HCT116 (cell line): ENCODE measurements at regions not wholly inside any gene's neighbourhood (a gene's known extent, or its start where the extent isn't known, plus 50 kb on each side); places are given as distances from the start of the nearest gene placed in this dataset.

Source experiments
- ATAC-seq: fragments of 200-7000 bp; cut with Tn5 transposase; 2 replicates; pipeline ENCODE4 v1.9.1; 2020; ENCODE audit warnings: mild to moderate bottlenecking, moderate library complexity
- BruUV-seq: library from RNA; stranded (reverse); fragments of 400-500 nt; replicated peaks from 2 replicates; lab custom pipeline; 2021; lab: Mats Ljungman, UMichigan
- CTCF ChIA-PET: fragments of 300-600 bp; sonication (Branson Sonifier 250); formaldehyde crosslinking; loops from one replicate; lab custom pipeline; 2021; ENCODE audit warnings: antibody characterized with exemption; lab: Charles Lee
- POLR2A ChIA-PET: fragments of 300-600, 350-600 bp; sonication (Branson Sonifier 250); formaldehyde crosslinking; loops from one replicate; lab custom pipeline; 2021; ENCODE audit warnings: antibody characterized with exemption; lab: Charles Lee
- RAD21 ChIA-PET, 2 experiments: fragments of 300-600 bp; sonication (Branson Sonifier 250); formaldehyde crosslinking; loops; one replicate each; lab custom pipeline; 2023; ENCODE audit warnings: low total read pairs in 2 of 2; ENCODE audit not compliant: uncharacterized antibody in 2 of 2, unreplicated experiment in 2 of 2, low non-redundant PET in 1 of 2; lab: Charles Lee
- DNase-seq: peaks from one replicate; pipeline ENCODE4 v3.0.0-alpha.2; 2010; ENCODE audit warnings: low read depth, low spot score
- H2AFZ ChIP-seq: fragments of 200-600 bp; shearing (Covaris generic), sonication (generic); 2 replicates; pipeline ENCODE4 v1.6.1; 2017; ENCODE audit warnings: low read depth, mixed run types, mixed read lengths, antibody characterized with exemption, low read length; ENCODE audit not compliant: poor library complexity, severe bottlenecking
- H3K27ac ChIP-seq: 2 replicates; pipeline ENCODE4 v1.5.1; 2012; ENCODE audit warnings: low read depth, low read length
- H3K27me3 ChIP-seq: fragments of 200-600 bp; sonication (generic); 2 replicates; pipeline ENCODE4 v1.6.1; 2016; ENCODE audit warnings: mixed run types, low read length, mixed read lengths; ENCODE audit not compliant: insufficient read depth
- H3K36me3 ChIP-seq, 2 experiments: fragments of 200-500 bp in 1 of 2; fragments of 200-600 bp in 1 of 2; sonication (Bioruptor generic) in 1 of 2; sonication (generic) in 1 of 2; 2 replicates each; pipeline versions ENCODE4 v1.5.1 to v1.6.1; 2014 to 2016; ENCODE audit warnings: low read length in 2 of 2, inconsistent platforms in 1 of 2, mixed read lengths in 1 of 2, mixed run types in 1 of 2; ENCODE audit not compliant: insufficient read depth in 2 of 2, control insufficient read depth in 1 of 2
- H3K4me1 ChIP-seq, 2 experiments: fragments of 200-600 bp in 1 of 2; sonication (generic) in 1 of 2; 2 replicates each; pipeline versions ENCODE4 v1.5.1 to v1.6.1; 2012 to 2017; ENCODE audit warnings: low read length in 2 of 2, inconsistent platforms in 1 of 2, mild to moderate bottlenecking in 1 of 2, mixed read lengths in 1 of 2, mixed run types in 1 of 2, moderate library complexity in 1 of 2; ENCODE audit not compliant: insufficient read depth in 2 of 2, control insufficient read depth in 1 of 2
- H3K4me2 ChIP-seq: fragments of 200-600 bp; sonication (generic); 2 replicates; pipeline ENCODE4 v1.6.1; 2017; ENCODE audit warnings: mixed run types, low read length, mixed read lengths
- H3K4me3 ChIP-seq, 2 experiments: fragments of 200-600 bp in 1 of 2; sonication (generic) in 1 of 2; replicated peaks in 1 of 2; 2 replicates each; pipeline ENCODE4 v1.5.1; 2011 to 2016; ENCODE audit warnings: low read length in 2 of 2, control low read depth in 1 of 2, low read depth in 1 of 2, mild to moderate bottlenecking in 1 of 2, mixed read lengths in 1 of 2, mixed run types in 1 of 2
- H3K79me2 ChIP-seq: fragments of 200-600 bp; sonication (generic); 2 replicates; pipeline ENCODE4 v1.6.1; 2017; ENCODE audit warnings: mild to moderate bottlenecking, mixed run types, low read length, moderate library complexity, mixed read lengths; ENCODE audit not compliant: insufficient read depth
- H3K9ac ChIP-seq: fragments of 200-600 bp; sonication (generic); 2 replicates; pipeline ENCODE4 v1.6.1; 2016; ENCODE audit warnings: low read length, mixed read lengths
- H3K9me2 ChIP-seq: fragments of 200-600 bp; sonication (generic), shearing (Covaris generic); 2 replicates; pipeline ENCODE4 v1.6.1; 2017; ENCODE audit warnings: mixed run types, mild to moderate bottlenecking, moderate library complexity; ENCODE audit not compliant: insufficient read depth
- H3K9me3 ChIP-seq, 2 experiments: fragments of 200-500 bp in 1 of 2; fragments of 200-600 bp in 1 of 2; sonication (Bioruptor generic) in 1 of 2; sonication (generic) in 1 of 2; 2 replicates each; pipeline ENCODE4 v1.6.1; 2014 to 2017; ENCODE audit warnings: low read length in 2 of 2, mixed read lengths in 2 of 2, inconsistent platforms in 1 of 2, low read depth in 1 of 2, mild to moderate bottlenecking in 1 of 2, mixed run types in 1 of 2, moderate library complexity in 1 of 2; ENCODE audit not compliant: control insufficient read depth in 1 of 2, insufficient read depth in 1 of 2
- H4K20me1 ChIP-seq: fragments of 200-600 bp; sonication (generic), shearing (Covaris generic); 2 replicates; pipeline ENCODE4 v1.6.1; 2017; ENCODE audit warnings: mixed run types, mild to moderate bottlenecking, moderate library complexity; ENCODE audit not compliant: insufficient read depth
- EZH2 ChIP-seq: fragments of 200-600 bp; sonication (generic); IDR thresholded peaks from 2 replicates; pipeline ENCODE4 v1.6.1; 2017; ENCODE audit warnings: antibody characterized with exemption, mixed run types
- JUND ChIP-seq: IDR thresholded peaks from 2 replicates; pipeline ENCODE4 v1.6.1; 2012
- MAX ChIP-seq: IDR thresholded peaks from 2 replicates; pipeline ENCODE4 v1.6.1; 2012
- RAD21 ChIP-seq: IDR thresholded peaks from 2 replicates; pipeline ENCODE4 v1.6.1; 2012; ENCODE audit warnings: low read depth, mild to moderate bottlenecking
- SP1 ChIP-seq: IDR thresholded peaks from 2 replicates; pipeline ENCODE4 v1.6.1; 2012; ENCODE audit warnings: low read depth
- ZBTB33 ChIP-seq: IDR thresholded peaks from 2 replicates; pipeline ENCODE4 v1.6.1; 2011; ENCODE audit warnings: mild to moderate bottlenecking, low read length, moderate library complexity; ENCODE audit not compliant: insufficient replicate concordance; ENCODE audit errors: extremely low read depth
- ZFX ChIP-seq: fragments of 450-650 bp; IDR thresholded peaks from 2 replicates; pipeline ENCODE4 v1.6.1; 2017
- ZNF274 ChIP-seq: fragments of 200-500 bp; sonication (Bioruptor generic); IDR thresholded peaks from 2 replicates; pipeline ENCODE4 v1.6.1; 2014; ENCODE audit warnings: mild to moderate bottlenecking, low read depth, low read length, inconsistent platforms
- intact Hi-C: fragments of 100-400 bp; cut with micrococcal nuclease; formaldehyde crosslinking; loops from 2 replicates; pipeline ENCODE4 v1.10.0; 2022
- TF ChIP-seq, protein P1 (sequence below): IDR thresholded peaks from 2 replicates; pipeline ENCODE4 v1.6.1; 2012; ENCODE audit warnings: low read depth

- no TSS peak for BruUV-seq
- Histone ChIP-seq H3K4me1 (no peaks in the 10 kb centered on the region), H3K9me2 (no peaks in the 10 kb centered on the region), H3K4me2 (no peak overlapping the region), H3K79me2 (no peaks in the 10 kb centered on the region), H3K9me3 (no peaks in the 10 kb centered on the region), H3K4me3 (no peak overlapping the region), H4K20me1 (no peaks in the 10 kb centered on the region), H3K9ac (no peak overlapping the region), H3K27ac (no peak overlapping the region)
- ChIA-PET POLR2A (no interaction called here), RAD21 (no interaction called here), CTCF (no interaction called here)
- DNase-seq (no peak), ATAC-seq (no peak)
- intact Hi-C loops, result no loop called here
- TF ChIP-seq ZFX (no peak), JUND (no peak), RAD21 (no peak), ZBTB33 (no peak), EZH2 (no peak), ZNF274 (no peak), MAX (no peak), SP1 (no peak)
- TF ChIP-seq, protein P1, sequence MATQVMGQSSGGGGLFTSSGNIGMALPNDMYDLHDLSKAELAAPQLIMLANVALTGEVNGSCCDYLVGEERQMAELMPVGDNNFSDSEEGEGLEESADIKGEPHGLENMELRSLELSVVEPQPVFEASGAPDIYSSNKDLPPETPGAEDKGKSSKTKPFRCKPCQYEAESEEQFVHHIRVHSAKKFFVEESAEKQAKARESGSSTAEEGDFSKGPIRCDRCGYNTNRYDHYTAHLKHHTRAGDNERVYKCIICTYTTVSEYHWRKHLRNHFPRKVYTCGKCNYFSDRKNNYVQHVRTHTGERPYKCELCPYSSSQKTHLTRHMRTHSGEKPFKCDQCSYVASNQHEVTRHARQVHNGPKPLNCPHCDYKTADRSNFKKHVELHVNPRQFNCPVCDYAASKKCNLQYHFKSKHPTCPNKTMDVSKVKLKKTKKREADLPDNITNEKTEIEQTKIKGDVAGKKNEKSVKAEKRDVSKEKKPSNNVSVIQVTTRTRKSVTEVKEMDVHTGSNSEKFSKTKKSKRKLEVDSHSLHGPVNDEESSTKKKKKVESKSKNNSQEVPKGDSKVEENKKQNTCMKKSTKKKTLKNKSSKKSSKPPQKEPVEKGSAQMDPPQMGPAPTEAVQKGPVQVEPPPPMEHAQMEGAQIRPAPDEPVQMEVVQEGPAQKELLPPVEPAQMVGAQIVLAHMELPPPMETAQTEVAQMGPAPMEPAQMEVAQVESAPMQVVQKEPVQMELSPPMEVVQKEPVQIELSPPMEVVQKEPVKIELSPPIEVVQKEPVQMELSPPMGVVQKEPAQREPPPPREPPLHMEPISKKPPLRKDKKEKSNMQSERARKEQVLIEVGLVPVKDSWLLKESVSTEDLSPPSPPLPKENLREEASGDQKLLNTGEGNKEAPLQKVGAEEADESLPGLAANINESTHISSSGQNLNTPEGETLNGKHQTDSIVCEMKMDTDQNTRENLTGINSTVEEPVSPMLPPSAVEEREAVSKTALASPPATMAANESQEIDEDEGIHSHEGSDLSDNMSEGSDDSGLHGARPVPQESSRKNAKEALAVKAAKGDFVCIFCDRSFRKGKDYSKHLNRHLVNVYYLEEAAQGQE, result no peak
- TF ChIP-seq, all 23 proteins: peak for 0
- H3K36me3 ChIP-seq, result no peaks in the 10 kb centered on the region
- H3K27me3 ChIP-seq, result no peaks in the 10 kb centered on the region
- H2AFZ ChIP-seq, result no peak overlapping the region
Measured at GRCh38 chr3:147793841-147794240, 384.7 kb downstream of the ZIC1 start.
